Mesenchymal stem cell (in vitro differentiated cells and primary cell): ENCODE measurements at regions not wholly inside any gene's neighbourhood (a gene's known extent, or its start where the extent isn't known, plus 50 kb on each side); places are given as distances from the start of the nearest gene placed in this dataset.

Experiments
- DNase-seq: peaks from one replicate; pipeline ENCODE4 v3.0.0-alpha.2; 2013
- H2AFZ ChIP-seq: one replicate; pipeline ENCODE4 v1.6.1; 2013; ENCODE audit warnings: low read depth, mild to moderate bottlenecking, control low read depth, inconsistent platforms, low read length, moderate library complexity
- H2AK5ac ChIP-seq: 2 replicates; pipeline ENCODE4 v1.6.1; 2013; ENCODE audit warnings: low read length, moderate library complexity, mild to moderate bottlenecking, inconsistent platforms; ENCODE audit not compliant: severe bottlenecking
- H2BK120ac ChIP-seq: one replicate; pipeline ENCODE4 v1.6.1; 2013; ENCODE audit warnings: low read depth, mild to moderate bottlenecking, inconsistent platforms, low read length, moderate library complexity
- H2BK12ac ChIP-seq, 2 experiments: one replicate each; pipeline ENCODE4 v1.6.1; 2013; ENCODE audit warnings: inconsistent platforms in 2 of 2, low read length in 2 of 2, mild to moderate bottlenecking in 2 of 2, moderate library complexity in 2 of 2, control low read depth in 1 of 2
- H2BK15ac ChIP-seq: one replicate; pipeline ENCODE4 v1.6.1; 2013; ENCODE audit warnings: mild to moderate bottlenecking, low read depth, inconsistent platforms; ENCODE audit not compliant: poor library complexity, severe bottlenecking
- H2BK5ac ChIP-seq: 2 replicates; pipeline ENCODE4 v1.6.1; 2013; ENCODE audit warnings: low read depth, mild to moderate bottlenecking, low read length, control low read depth, inconsistent platforms; ENCODE audit not compliant: poor library complexity, severe bottlenecking
- H3K14ac ChIP-seq, 2 experiments: one replicate each; pipeline ENCODE4 v1.6.1; 2013; ENCODE audit warnings: inconsistent platforms in 2 of 2, low read length in 2 of 2, control low read depth in 1 of 2, mild to moderate bottlenecking in 1 of 2, moderate library complexity in 1 of 2
- H3K18ac ChIP-seq, 2 experiments: one replicate each; pipeline ENCODE4 v1.6.1; 2013; ENCODE audit warnings: inconsistent platforms in 2 of 2, low read length in 2 of 2, control low read depth in 1 of 2, low read depth in 1 of 2, mild to moderate bottlenecking in 1 of 2
- H3K23ac ChIP-seq, 2 experiments: one replicate each; pipeline ENCODE4 v1.6.1; 2013; ENCODE audit warnings: inconsistent platforms in 2 of 2, low read length in 2 of 2, mild to moderate bottlenecking in 2 of 2, moderate library complexity in 2 of 2, control low read depth in 1 of 2
- H3K27ac ChIP-seq: 2 replicates; pipeline ENCODE4 v1.5.1; 2013; ENCODE audit warnings: mild to moderate bottlenecking, moderate library complexity, low read length, control low read depth, inconsistent platforms; ENCODE audit not compliant: poor library complexity, severe bottlenecking
- H3K27me3 ChIP-seq, 2 experiments: 2 replicates each; pipeline versions ENCODE4 v1.6.1 to v1.7.0; 2013; ENCODE audit warnings: low read length in 2 of 2, mild to moderate bottlenecking in 2 of 2, moderate library complexity in 2 of 2, control low read depth in 1 of 2, inconsistent platforms in 1 of 2; ENCODE audit not compliant: control insufficient read depth in 1 of 2, insufficient read depth in 1 of 2
- H3K36me3 ChIP-seq, 2 experiments: 2 replicates each; pipeline versions ENCODE4 v1.6.1 to v1.7.0; 2013; ENCODE audit warnings: low read length in 2 of 2, control low read depth in 1 of 2, inconsistent platforms in 1 of 2, low read depth in 1 of 2, mild to moderate bottlenecking in 1 of 2; ENCODE audit not compliant: insufficient read depth in 2 of 2, control insufficient read depth in 1 of 2
- H3K4ac ChIP-seq, 2 experiments: one replicate each; pipeline ENCODE4 v1.6.1; 2013; ENCODE audit warnings: inconsistent platforms in 2 of 2, low read length in 2 of 2, mild to moderate bottlenecking in 2 of 2, moderate library complexity in 2 of 2, control low read depth in 1 of 2, low read depth in 1 of 2
- H3K4me1 ChIP-seq: 2 replicates; pipeline ENCODE4 v1.6.1; 2013; ENCODE audit warnings: low read depth, low read length, control low read depth; ENCODE audit not compliant: control insufficient read depth, insufficient read depth
- H3K4me2 ChIP-seq: 2 replicates; pipeline ENCODE4 v1.6.1; 2013; ENCODE audit warnings: low read length, mild to moderate bottlenecking, inconsistent platforms; ENCODE audit not compliant: poor library complexity, severe bottlenecking
- H3K4me3 ChIP-seq, 2 experiments: 2 replicates each; pipeline versions ENCODE4 v1.5.1 to v1.7.0; 2013; ENCODE audit warnings: low read length in 2 of 2, mild to moderate bottlenecking in 2 of 2, control low read depth in 1 of 2, low read depth in 1 of 2; ENCODE audit not compliant: insufficient read depth in 1 of 2
- H3K79me1 ChIP-seq: replicated peaks from 2 replicates; pipeline ENCODE4 v1.6.1; 2013; ENCODE audit warnings: mild to moderate bottlenecking, control low read depth, low read length, inconsistent platforms; ENCODE audit not compliant: poor library complexity, severe bottlenecking
- H3K9ac ChIP-seq: 2 replicates; pipeline ENCODE4 v1.7.0; 2013; ENCODE audit warnings: mild to moderate bottlenecking, low read length, moderate library complexity
- H3K9me3 ChIP-seq: 2 replicates; pipeline ENCODE4 v1.7.0; 2013; ENCODE audit warnings: mild to moderate bottlenecking, low read length; ENCODE audit not compliant: control insufficient read depth
- H4K8ac ChIP-seq: one replicate; pipeline ENCODE4 v1.6.1; 2013; ENCODE audit warnings: inconsistent platforms, mild to moderate bottlenecking, low read length, moderate library complexity
- H4K91ac ChIP-seq: one replicate; pipeline ENCODE4 v1.6.1; 2013; ENCODE audit warnings: mild to moderate bottlenecking, low read length, inconsistent platforms
- WGBS: methylation state at CpG from one replicate; pipeline ENCODE4 v1.1.7; 2013; ENCODE audit warnings: mixed read lengths; 5-methylcytosine and 5-hydroxymethylcytosine counted together

DNA sequence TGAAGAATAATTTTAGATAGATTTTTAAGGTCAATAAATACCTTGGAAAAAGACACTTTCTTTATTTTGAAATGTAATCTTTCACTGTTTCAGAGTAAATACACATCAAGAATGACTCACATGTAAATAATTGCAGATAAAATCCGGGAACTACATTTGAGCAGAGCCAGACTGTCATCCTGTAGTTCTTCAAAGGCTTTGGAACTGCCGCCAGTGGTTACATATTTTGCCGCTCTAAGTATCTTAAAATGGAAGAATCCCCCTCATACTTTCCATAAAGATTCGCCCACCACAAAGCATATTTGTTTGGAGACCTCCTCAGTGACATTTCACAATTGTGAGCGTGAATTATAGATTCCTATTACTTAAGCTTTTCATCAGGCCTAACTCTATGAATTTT lies 607.8 kb upstream of the ZFP42 start:
- Histone ChIP-seq H3K79me1 (no peaks in the 10 kb centered on the region), H2BK12ac (no peak overlapping the region), H3K23ac (no peak overlapping the region), H2AK5ac (no peak overlapping the region), H4K91ac (no peak overlapping the region), H3K36me3 (no peaks in the 10 kb centered on the region), H3K9me3 (peaks cover 17% of the 10 kb centered on the region), H2AFZ (no peak overlapping the region), H3K14ac (no peak overlapping the region), H3K18ac (no peak overlapping the region), H2BK120ac (no peak overlapping the region), H3K4me3 (no peak overlapping the region), H3K4ac (no peak overlapping the region), H3K9ac (no peak overlapping the region), H3K27ac (no peak overlapping the region), H2BK5ac (no peak overlapping the region), H3K27me3 (no peaks in the 10 kb centered on the region), H4K8ac (no peak overlapping the region), H3K4me2 (no peak overlapping the region), H3K4me1 (no peaks in the 10 kb centered on the region), H2BK15ac (no peak overlapping the region)
- WGBS: 31% methylated on average over 5 of the region's 5 CpGs
- DNase-seq: peak; percentile 83

DNA sequence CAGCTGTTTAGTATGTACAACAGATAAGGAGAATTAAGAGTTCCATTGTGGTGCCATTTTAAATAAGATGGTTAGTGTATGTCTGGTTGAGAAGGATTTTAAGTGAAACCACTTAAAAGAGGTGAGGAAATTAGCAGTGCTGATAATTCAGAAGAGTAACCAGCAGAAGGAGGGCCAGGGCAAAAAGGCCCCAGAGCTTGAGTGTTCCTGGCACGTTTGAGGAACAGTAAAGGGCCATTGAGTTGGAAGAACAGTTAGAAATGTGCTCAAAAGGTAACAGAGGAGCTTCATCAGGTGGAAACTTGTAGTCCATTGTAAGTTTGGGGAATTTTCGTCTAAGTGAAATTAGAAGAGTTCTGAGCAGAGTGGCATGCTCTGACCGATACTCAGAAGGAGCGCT lies 606.2 kb upstream of the ZFP42 start:
- Histone ChIP-seq H3K79me1 (no peaks in the 10 kb centered on the region), H3K4ac (no peak overlapping the region), H3K14ac (no peak overlapping the region), H3K4me3 (no peak overlapping the region), H2BK120ac (no peak overlapping the region), H3K9me3 (peaks cover 11% of the 10 kb centered on the region), H2BK5ac (no peak overlapping the region), H3K23ac (no peak overlapping the region), H3K4me2 (no peak overlapping the region), H2BK15ac (no peak overlapping the region), H4K91ac (no peak overlapping the region), H3K4me1 (no peaks in the 10 kb centered on the region), H2AFZ (no peak overlapping the region), H3K27ac (no peak overlapping the region), H3K27me3 (no peaks in the 10 kb centered on the region), H3K36me3 (no peaks in the 10 kb centered on the region), H2BK12ac (peak overlapping the region in 1 of 2 experiments; percentile 8), H3K9ac (no peak overlapping the region), H3K18ac (peak overlapping the region in 1 of 2 experiments; percentile 16), H2AK5ac (no peak overlapping the region), H4K8ac (no peak overlapping the region)
- WGBS: 87% methylated on average over 4 of the region's 4 CpGs
- DNase-seq: no peak

DNA sequence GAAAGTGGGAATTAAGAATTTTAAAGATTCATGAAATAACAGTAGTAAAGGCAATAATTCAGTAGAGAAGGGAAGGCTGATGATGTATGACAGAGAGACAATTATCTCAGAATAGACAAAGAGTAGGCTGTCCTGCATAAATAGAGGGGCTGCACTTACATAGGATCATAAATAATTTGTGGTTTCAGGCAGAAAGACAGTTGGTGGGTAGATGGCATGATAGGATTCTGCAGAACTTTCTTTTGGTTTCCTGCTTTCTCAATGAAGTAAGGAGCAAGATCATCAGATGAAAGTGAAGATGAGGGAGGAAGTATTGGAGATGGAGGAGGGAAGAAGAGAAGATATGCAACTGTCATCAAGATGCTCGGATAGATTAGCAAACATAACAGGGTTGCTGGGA lies 604.9 kb upstream of the ZFP42 start:
- Histone ChIP-seq H2BK12ac (no peak overlapping the region), H3K36me3 (no peaks in the 10 kb centered on the region), H2BK120ac (no peak overlapping the region), H2AK5ac (no peak overlapping the region), H3K9me3 (peaks cover 11% of the 10 kb centered on the region), H3K9ac (no peak overlapping the region), H3K27ac (no peak overlapping the region), H2BK5ac (no peak overlapping the region), H3K27me3 (no peaks in the 10 kb centered on the region), H3K18ac (no peak overlapping the region), H3K4ac (no peak overlapping the region), H3K4me3 (no peak overlapping the region), H3K23ac (no peak overlapping the region), H3K79me1 (no peaks in the 10 kb centered on the region), H3K4me1 (no peaks in the 10 kb centered on the region), H2BK15ac (no peak overlapping the region), H4K91ac (no peak overlapping the region), H3K14ac (no peak overlapping the region), H4K8ac (no peak overlapping the region), H2AFZ (no peak overlapping the region), H3K4me2 (no peak overlapping the region)
- WGBS: 47% methylated on average over 1 of the region's 1 CpG
- peak; percentile 15 for DNase-seq

DNA sequence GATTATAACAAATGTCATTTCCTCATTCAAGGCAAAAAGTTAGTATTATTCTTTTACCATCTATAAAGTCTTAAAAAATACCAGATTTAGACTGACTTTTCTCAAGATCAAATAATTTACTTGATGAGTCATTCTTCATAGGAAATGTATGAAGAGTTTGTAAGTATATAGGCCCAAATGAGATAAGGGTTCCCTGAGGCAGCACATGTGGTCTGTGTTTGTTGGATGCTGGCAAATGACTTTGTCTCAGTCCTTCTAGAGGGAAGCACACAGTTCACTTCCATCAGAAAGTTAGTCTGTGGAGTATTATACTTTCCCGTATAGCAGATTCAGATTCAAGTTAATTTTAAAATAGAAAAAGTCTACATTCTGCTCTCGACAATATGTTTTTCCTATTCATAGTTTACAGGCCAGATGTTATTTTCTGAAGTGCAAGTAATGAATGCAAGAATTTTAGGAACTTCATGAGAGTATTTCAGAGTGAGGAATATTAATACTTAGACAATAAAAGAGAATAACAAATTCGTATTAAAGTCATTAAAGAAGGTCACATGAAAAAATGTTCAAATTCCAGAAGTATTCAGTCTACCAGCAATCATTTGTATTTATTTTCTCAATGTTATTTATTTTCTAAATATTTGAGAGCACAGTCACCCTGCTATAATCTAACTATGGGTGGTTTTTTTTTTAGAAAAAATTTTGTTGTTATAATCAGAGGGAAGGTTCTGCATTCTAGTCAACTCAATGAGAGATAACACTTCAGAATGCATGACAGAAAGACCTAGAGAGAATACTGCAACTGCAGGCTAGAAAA lies 601.8 kb upstream of the ZFP42 start:
- H3K23ac ChIP-seq: no peak overlapping the region
- H4K91ac ChIP-seq: no peak overlapping the region
- peak; percentile 25 for DNase-seq
- H3K9me3 ChIP-seq: peaks cover 11% of the 10 kb centered on the region
- no peak overlapping the region for H2BK12ac ChIP-seq
- no peaks in the 10 kb centered on the region for H3K27me3 ChIP-seq
- H3K4me2 ChIP-seq: no peak overlapping the region
- H4K8ac ChIP-seq: no peak overlapping the region
- H3K14ac ChIP-seq: no peak overlapping the region
- no peaks in the 10 kb centered on the region for H3K79me1 ChIP-seq
- H2BK5ac ChIP-seq: no peak overlapping the region
- no CpG with 5 or more reads among the region's 3 CpGs for WGBS
- no peak overlapping the region for H2BK15ac ChIP-seq
- no peak overlapping the region for H3K4me3 ChIP-seq
- H3K4ac ChIP-seq: no peak overlapping the region
- H3K9ac ChIP-seq: no peak overlapping the region
- H3K27ac ChIP-seq: no peak overlapping the region
- H3K4me1 ChIP-seq: no peaks in the 10 kb centered on the region
- H2BK120ac ChIP-seq: no peak overlapping the region
- no peak overlapping the region for H2AK5ac ChIP-seq
- H2AFZ ChIP-seq: no peak overlapping the region
- H3K18ac ChIP-seq: no peak overlapping the region
- no peaks in the 10 kb centered on the region for H3K36me3 ChIP-seq
